GM19397 (cell line): ENCODE measurements at regions not wholly inside any gene's neighbourhood (a gene's known extent, or its start where the extent isn't known, plus 50 kb on each side); places are given as distances from the start of the nearest gene placed in this dataset.
A peak's percentile ranks its signal among the peaks of the same experiment; 100 is the strongest.

Experiments used
- ATAC-seq: cut with Tn5 transposase; IDR thresholded peaks from one replicate; pipeline ENCODE4 v1.9.1; 2021; ENCODE audit warnings: mild to moderate bottlenecking, moderate library complexity; ENCODE audit not compliant: unreplicated experiment

GRCh38 chr2:8513601-8514273 is 168.1 kb upstream of the ID2 start:
- no peak for ATAC-seq

- no peak for ATAC-seq
Observed at GRCh38 chr2:8514274-8514662, 167.6 kb upstream of the ID2 start.

GRCh38 chr2:8514796-8515758 is 166.8 kb upstream of the ID2 start:
- ATAC-seq: peak; percentile 59

GRCh38 chr2:8515864-8516533 is 165.9 kb upstream of the ID2 start:
- ATAC-seq: peak; percentile 47

- ATAC-seq: no peak
Observed at GRCh38 chr2:8517850-8518498, 163.9 kb upstream of the ID2 start.

GRCh38 chr2:8518979-8519668 is 162.7 kb upstream of the ID2 start:
- no peak for ATAC-seq

GRCh38 chr2:8520791-8521344 is 161.0 kb upstream of the ID2 start:
- ATAC-seq: no peak

GRCh38 chr2:8522687-8523086 is 159.2 kb upstream of the ID2 start:
- no peak for ATAC-seq

- ATAC-seq: no peak
Observed at GRCh38 chr2:8524388-8524787, 157.5 kb upstream of the ID2 start.

- no peak for ATAC-seq
Observed at GRCh38 chr2:8524823-8525222, 157.0 kb upstream of the ID2 start.

GRCh38 chr2:8525236-8525581 is 156.6 kb upstream of the ID2 start:
- ATAC-seq: no peak

- ATAC-seq: peak; percentile 76
Observed at GRCh38 chr2:8525582-8526402, 156.1 kb upstream of the ID2 start.

GRCh38 chr2:8526403-8526696 is 155.5 kb upstream of the ID2 start:
- ATAC-seq: no peak

GRCh38 chr2:8527031-8527430 is 154.8 kb upstream of the ID2 start:
- ATAC-seq: no peak

- no peak for ATAC-seq
Observed at GRCh38 chr2:8527676-8528075, 154.2 kb upstream of the ID2 start.

- no peak for ATAC-seq
Observed at GRCh38 chr2:8528863-8529262, 153.0 kb upstream of the ID2 start.

- no peak for ATAC-seq
Observed at GRCh38 chr2:8529706-8530277, 152.1 kb upstream of the ID2 start.

GRCh38 chr2:8531481-8531880 is 150.4 kb upstream of the ID2 start:
- no peak for ATAC-seq

- no peak for ATAC-seq
Observed at GRCh38 chr2:8532438-8532837, 149.4 kb upstream of the ID2 start.
